Suppressor macrophage (primary cell): ENCODE measurements at regions not wholly inside any gene's neighbourhood (a gene's known extent, or its start where the extent isn't known, plus 50 kb on each side); places are given as distances from the start of the nearest gene placed in this dataset.
"Not testable (repeated sequence)": the region's sequence is repeated elsewhere in the genome, so short reads cannot be mapped to it uniquely, and the experiment has no call there.

Experiments used
- DNase-seq, 4 experiments: peaks; one replicate each; pipeline ENCODE4 v3.0.0-alpha.2; 2020 to 2022

GRCh38 chr4:32917586-32917985, 2197.4 kb downstream of the PCDH7 start:
- DNase-seq = no peak

GRCh38 chr4:32929796-32930699, 2209.9 kb downstream of the PCDH7 start:
- no peak for DNase-seq

GRCh38 chr4:32930700-32931099, 2210.5 kb downstream of the PCDH7 start:
- DNase-seq = no peak

GRCh38 chr4:32931475-32931874, 2211.3 kb downstream of the PCDH7 start:
- DNase-seq = no peak

- DNase-seq = no peak
Measured at GRCh38 chr4:32932156-32932555, 2212.0 kb downstream of the PCDH7 start.

GRCh38 chr4:32939222-32939621, 2219.1 kb downstream of the PCDH7 start:
- DNase-seq = not testable (repeated sequence)

- no peak for DNase-seq
Measured at GRCh38 chr4:32950866-32951265, 2230.7 kb downstream of the PCDH7 start.

DNA sequence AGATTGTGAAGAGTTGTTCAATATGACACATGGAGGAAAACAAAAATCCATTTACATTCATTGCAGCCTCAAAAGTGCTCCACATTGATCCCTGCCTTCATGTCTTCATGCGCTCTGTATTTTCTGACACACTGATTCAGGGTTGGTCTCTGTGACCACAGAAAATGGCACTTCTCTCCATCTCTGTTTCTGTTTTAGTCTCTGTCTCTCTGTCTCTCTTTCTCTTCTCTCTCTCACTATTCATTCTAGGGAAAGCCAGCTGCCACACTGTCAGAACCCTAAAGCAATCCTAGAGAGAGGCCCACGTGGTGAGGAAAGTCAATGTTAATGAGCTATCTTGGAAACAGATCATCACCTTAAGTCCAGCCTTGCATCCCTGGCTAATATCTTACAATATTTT, 2238.4 kb downstream of the PCDH7 start:
- DNase-seq = no peak

- DNase-seq = no peak
Measured at GRCh38 chr4:32962100-32962499, 2241.9 kb downstream of the PCDH7 start.

GRCh38 chr4:32985256-32985655, 2265.1 kb downstream of the PCDH7 start:
- no peak for DNase-seq

GRCh38 chr4:32986236-32986635, 2266.1 kb downstream of the PCDH7 start:
- DNase-seq = no peak

GRCh38 chr4:32987111-32987510, 2266.9 kb downstream of the PCDH7 start:
- no peak for DNase-seq

- no peak for DNase-seq
Measured at GRCh38 chr4:32988165-32988811, 2268.1 kb downstream of the PCDH7 start.

DNA sequence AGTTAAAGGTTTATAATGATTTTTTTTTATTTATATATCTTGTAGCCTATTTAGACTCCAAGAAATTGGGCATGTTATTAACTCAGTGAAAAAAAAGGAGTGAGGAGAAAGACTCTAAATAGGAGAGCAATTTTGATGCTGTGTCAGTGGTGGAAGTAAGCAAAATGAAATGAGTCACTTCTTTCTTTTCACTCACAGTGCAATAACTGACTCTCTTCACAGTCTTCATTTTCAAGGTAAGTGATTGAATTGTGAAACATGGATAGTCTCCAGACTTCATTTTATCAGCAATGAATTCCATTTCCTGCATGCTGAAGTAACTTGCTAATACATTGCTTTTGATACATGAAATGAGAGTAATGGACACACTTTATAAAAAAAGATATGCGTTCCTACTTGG, 2271.5 kb downstream of the PCDH7 start:
- no peak for DNase-seq

- no peak for DNase-seq
Measured at GRCh38 chr4:32994981-32995881, 2275.1 kb downstream of the PCDH7 start.

- no peak for DNase-seq
Measured at GRCh38 chr4:33013282-33013681, 2293.1 kb downstream of the PCDH7 start.

GRCh38 chr4:33025236-33025635, 2305.1 kb downstream of the PCDH7 start:
- DNase-seq = no peak

DNA sequence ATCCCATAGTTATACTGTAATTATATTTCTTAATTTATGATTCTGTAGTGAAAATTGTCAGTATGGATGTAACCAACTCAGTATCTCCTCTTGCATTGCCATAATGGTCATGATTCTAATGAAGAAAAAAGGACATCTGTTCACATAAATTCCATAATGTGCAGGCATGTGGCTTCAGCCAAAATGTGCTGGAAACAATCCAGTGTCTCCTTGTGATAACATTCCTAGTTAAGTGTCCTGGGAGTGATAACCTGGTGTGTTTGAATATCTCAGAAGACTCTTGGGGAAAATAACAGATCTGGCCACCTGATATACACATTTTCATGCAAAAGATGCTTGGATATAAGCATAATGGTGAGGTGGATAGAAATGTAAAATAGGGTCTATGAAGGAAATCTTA, 2309.8 kb downstream of the PCDH7 start:
- no peak for DNase-seq

DNA sequence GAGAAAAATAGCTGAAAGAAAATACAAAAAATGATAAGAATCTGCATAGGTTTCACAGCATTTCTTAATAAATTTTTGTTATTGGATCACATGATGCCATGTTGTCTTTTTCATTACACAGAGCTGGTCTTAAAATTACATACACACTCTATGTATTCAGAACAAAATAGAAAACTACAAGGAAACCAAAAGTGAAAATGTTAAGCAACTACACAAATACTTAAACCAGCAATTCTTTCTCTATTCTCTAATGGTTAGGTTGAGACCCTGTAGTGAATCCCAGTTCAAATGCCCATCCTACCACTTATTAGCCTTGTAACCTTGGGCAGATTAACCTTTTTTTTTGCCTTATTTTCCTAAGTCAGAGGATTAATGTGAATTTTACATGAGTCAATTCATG, 2311.2 kb downstream of the PCDH7 start:
- no peak for DNase-seq

GRCh38 chr4:33037464-33037863, 2317.3 kb downstream of the PCDH7 start:
- DNase-seq = no peak

DNA sequence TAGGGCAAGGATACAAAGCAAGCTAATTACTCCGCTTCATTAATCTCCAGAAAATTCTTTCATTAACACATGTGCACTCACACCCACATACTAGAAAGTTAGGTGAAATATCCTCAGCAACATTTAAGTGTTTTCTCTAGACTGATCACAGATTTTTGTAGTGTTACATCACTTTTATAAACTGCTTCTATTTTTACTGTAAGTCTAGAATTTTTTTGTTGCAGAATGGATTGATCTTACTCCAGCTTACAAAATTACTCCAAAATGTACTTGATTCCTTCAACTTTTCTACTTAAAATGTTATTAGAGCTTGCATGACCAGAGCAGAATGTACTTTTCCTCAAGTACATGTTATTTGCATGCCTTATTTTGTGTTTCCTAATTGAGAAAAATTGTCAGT, 2325.2 kb downstream of the PCDH7 start:
- DNase-seq = no peak

- no peak for DNase-seq
Measured at GRCh38 chr4:33052241-33052640, 2332.1 kb downstream of the PCDH7 start.

GRCh38 chr4:33054161-33054560, 2334.0 kb downstream of the PCDH7 start:
- no peak for DNase-seq
